ENCODE measurements at regions not wholly inside any gene's neighbourhood (a gene's known extent, or its start where the extent isn't known, plus 50 kb on each side); places are given as distances from the start of the nearest gene placed in this dataset.
"Not testable (repeated sequence)": the region's sequence is repeated elsewhere in the genome, so short reads cannot be mapped to it uniquely, and the experiment has no call there.

DNA sequence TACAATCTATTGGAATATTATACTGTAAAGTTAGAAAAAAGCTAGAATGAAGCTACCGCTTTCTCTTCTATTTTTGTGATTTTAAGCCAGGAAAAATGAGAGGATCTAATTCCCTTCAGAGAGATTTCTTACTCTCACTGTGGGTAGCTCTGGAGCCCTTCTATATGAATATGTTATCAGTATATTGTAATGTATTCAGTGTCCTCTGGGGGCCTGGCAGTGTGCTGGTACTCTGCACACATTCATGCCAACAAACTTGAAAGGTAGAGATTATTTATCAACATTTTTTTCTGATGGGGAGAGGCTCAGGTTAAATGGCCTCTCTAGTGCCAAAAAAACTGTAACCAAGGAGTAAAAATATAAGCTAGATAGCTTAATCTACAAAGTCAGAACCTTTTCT, 292.8 kb downstream of the TTC6 start:
- DNase-seq (ENCODE audit: insufficient read length, low spot score) (no peak), FAIRE-seq (no peak)

- FAIRE-seq (no peak), DNase-seq (ENCODE audit: insufficient read length, low spot score) (no peak)
These were observed 293.7 kb downstream of the TTC6 start for GRCh38 chr14:37889087-37889486.

DNA sequence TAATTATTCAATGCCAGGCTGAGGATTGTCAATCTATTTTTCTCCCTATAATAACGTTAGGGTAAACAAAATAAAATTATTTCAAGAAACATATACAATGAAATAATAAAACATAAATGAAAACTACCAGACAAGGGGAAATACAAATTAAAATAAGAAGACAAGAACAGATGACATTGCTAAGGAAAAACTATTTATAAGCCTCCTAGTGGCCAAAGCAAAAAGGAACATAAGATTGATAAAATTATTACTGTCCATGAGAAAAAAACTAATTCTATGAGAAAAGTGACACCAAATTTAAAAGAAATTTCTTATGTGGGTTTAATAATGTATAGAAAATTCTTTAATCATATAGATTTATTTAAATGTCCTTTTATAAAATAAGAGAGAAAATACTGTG, 294.7 kb downstream of the TTC6 start:
- FAIRE-seq, result no peak

GRCh38 chr14:37891500-37891899, 296.1 kb downstream of the TTC6 start:
- not testable (repeated sequence) for FAIRE-seq; DNase-seq (ENCODE audit: insufficient read length, low spot score)

More for the DNA sequence above, 294.7 kb downstream of the TTC6 start:
- DNase-seq (ENCODE audit: insufficient read length, low spot score), result no peak

DNA sequence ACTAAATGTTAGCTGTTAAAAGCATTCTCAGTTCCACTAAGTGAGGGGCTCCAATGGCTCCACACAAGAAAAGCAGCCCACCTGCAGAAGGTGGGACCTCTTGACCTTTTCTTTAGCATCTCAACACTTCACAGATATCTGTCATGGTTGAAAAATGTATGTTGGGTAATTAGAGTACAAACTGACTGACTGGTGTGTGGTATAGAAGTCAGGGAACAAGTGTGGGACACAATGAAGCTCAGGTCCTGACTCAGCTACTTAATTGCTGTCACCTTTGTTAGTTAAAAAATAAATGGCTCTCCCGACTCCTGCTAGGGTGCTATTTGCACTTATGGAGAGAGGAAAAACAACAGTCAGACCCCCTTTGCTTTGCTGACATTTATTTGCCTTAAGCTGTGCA, 299.0 kb downstream of the TTC6 start:
- DNase-seq (ENCODE audit: insufficient read length, low spot score), result no peak
- no peak for FAIRE-seq

DNA sequence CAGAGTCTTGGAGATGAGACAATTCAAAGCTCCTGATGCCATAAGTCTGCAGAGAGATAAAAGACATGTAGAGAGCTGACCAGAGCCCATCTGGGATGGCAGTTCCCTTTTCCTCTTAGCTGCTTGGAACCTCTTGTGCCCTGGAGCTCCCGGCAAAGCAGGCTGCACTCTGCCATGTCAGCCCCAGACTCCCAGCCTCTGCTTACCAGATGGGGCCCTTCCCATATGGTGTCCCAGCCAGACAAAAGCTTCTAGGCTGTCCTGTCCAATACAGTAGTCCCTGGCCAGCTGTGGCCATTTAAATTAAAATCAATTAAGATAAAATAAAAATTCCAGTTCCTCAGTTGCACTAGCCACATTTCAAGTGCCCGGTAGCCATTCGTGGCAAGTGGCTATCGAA, 303.9 kb downstream of the TTC6 start:
- DNase-seq (ENCODE audit: insufficient read length, low spot score) (no peak), FAIRE-seq (no peak)

DNA sequence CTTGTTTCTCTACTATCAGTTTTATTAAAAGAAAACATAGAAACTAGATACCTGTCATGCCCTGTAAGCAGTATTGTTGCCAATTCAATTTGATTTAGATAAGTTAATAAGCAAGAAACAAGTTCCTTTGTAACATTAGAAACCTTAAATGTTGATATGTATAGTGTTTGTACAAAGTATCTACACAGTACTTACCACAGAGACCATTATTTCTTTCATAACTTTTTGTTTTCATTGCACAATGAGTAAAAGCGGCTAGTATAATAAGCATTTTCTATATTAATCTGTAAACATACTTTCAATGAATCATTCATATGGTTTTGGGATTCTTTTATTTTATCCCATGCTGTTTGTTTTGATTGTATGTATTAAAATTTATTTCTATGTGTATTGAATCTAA, 305.1 kb downstream of the TTC6 start:
- DNase-seq (ENCODE audit: insufficient read length, low spot score), result no peak
- no peak for FAIRE-seq

- FAIRE-seq, result no peak
These were observed 305.7 kb upstream of the SSTR1 start for GRCh38 chr14:37901978-37902377.

DNA sequence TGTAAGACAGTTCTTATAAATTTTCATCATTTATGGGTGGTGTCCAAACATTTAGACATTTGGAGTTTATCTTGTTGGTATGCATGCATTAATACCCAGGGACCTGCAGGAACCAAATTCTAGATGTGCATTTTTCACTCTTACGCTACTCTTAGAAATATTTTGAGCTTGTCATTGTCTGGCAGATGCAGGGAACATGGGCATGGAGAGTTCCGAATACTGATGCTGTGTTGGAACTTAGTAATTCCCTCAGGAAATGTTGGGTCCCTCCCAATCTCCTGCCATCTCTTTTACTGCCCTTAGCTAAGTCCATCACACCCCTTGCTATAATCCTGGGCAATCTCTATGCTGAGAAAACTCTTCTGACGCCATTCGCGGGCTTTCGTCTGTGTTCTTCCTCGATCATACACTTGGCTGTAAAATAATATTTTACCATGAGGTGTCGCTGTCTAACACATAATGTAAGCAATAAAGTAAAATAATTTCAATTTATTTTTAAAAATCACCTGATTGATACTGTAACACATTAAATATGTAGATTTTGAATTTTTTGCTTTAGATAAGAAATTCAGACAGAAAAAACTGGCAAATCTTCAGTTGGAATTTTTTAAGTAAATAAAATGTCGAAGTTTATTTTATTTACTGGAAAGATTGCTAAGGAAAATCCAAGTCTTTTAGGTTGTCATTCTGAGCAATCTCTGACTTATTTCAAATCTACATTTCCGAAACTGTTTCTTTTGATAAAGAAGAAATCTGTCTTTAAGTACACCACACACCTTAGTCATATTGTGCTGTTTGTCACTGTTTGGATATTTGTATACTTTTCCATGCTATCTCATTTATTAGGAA, 304.1 kb upstream of the SSTR1 start:
- FAIRE-seq, result no peak
- DNase-seq (ENCODE audit: insufficient read length, low spot score), result peak; percentile 27

More at GRCh38 chr14:37901978-37902377, 305.7 kb upstream of the SSTR1 start:
- no peak for DNase-seq (ENCODE audit: insufficient read length, low spot score)

GRCh38 chr14:37924622-37925021, 283.1 kb upstream of the SSTR1 start:
- FAIRE-seq (no peak), DNase-seq (ENCODE audit: insufficient read length, low spot score) (no peak)

DNA sequence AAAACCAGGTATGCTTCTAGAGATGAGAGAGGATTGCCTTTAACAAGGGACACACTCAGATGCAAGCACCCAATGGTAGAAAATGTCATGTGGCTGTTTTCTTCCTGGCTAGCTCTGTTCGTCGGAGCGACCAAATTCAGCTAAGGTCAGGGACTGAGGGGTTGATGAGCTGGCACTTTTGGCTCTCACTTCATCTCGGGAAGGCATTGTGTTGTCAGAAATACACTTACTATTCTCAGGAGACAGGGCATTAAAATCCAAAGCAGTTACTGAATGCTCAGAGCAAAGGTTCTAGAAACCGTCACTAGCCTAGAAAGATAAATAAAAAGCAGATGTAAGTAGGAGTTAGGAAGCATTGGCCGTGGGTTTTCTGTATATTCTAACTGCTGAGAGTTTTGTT, 275.7 kb upstream of the SSTR1 start:
- DNase-seq (ENCODE audit: insufficient read length, low spot score), result no peak
- no peak for FAIRE-seq

DNA sequence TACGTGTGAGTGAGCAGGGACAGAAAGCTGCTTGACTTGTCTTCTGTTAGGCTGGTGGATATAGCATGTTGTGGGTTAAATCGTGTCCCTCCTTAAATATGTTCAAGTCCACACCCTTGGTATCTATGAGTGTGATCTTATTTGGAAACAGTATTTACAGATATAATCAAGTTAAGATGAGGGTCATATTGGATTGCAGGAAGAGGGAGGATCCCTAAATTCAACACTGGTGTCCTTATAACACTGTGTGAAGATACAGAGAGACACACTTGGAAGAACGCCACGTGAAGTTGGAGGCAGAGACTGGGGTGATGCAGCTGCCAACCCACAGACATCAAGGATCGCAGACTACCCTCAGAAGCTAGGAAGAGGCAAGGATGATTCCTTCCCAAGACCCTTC, 275.2 kb upstream of the SSTR1 start:
- DNase-seq (ENCODE audit: insufficient read length, low spot score) (no peak), FAIRE-seq (no peak)

- DNase-seq (ENCODE audit: insufficient read length, low spot score), result no peak
- no peak for FAIRE-seq
These were observed 270.7 kb upstream of the SSTR1 start for GRCh38 chr14:37936971-37937370.

DNA sequence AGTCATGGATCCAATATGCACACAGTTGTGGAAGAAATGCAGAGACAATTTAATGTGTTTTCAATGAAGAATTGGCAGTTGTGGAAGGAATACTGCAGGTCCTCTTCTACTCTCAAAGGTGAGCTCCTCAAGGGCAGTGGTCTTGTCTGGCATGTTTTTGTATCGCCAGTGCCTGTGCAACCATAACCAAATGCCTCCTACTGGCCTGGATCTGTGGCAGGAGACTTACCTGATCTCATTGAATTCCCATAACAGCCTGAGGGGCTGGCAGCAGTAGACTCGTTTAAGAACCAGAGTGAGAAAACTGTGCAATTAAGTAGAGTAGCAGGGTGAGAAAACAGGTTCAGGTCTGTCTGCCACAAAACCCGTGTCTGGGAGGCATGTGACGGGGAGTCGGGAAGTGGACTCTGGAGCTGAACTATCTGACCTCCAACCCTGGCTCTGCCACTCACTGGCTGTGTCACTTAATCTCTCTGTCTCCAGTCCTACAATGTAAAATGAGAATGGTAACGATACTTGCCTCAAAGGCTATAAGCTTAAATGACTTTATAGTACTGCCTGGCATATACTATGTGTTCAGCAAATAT, 268.2 kb upstream of the SSTR1 start:
- FAIRE-seq (no peak), DNase-seq (ENCODE audit: insufficient read length, low spot score) (no peak)

DNA sequence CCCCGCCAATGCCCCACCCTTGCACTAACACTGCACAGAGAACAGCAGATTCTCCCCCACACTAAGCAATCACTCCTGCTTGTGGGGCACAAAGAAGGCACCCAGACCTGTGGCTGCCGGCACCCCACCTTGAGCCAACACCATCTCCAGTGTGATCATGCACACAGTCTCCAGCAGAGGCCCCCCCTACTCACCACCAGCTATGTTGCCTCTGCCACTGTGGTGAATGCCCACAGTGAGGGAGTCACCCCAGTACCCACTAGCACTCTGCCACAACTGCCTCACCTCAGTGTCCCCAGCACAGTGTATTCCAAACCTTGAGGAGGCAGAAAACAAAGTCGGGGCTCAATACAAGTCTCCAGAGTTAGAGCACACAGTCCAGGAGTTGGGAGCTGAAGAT, 261.7 kb upstream of the SSTR1 start:
- DNase-seq (ENCODE audit: insufficient read length, low spot score) (no peak), FAIRE-seq (no peak)

DNA sequence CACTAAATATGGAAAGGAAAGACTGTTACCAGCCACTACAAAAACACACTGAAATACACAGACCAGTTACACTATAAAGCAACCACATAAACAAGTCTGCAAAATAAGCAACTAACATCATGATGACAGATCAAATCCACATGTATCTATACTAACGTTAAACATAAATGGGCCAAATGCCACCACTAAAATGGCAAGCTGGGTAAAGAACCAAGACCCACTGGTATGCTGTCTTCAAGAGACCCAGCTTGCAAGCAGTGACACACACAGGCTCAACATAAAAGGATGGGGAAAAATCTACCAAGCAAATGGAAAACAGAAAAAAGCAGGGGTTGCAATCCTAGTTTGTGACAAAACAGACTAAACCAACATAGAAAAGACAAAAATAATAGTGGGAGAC, 260.9 kb upstream of the SSTR1 start:
- no peak for DNase-seq (ENCODE audit: insufficient read length, low spot score)
- FAIRE-seq, result no peak

GRCh38 chr14:37948266-37948665, 259.4 kb upstream of the SSTR1 start:
- DNase-seq (ENCODE audit: insufficient read length, low spot score) (no peak), FAIRE-seq (no peak)

DNA sequence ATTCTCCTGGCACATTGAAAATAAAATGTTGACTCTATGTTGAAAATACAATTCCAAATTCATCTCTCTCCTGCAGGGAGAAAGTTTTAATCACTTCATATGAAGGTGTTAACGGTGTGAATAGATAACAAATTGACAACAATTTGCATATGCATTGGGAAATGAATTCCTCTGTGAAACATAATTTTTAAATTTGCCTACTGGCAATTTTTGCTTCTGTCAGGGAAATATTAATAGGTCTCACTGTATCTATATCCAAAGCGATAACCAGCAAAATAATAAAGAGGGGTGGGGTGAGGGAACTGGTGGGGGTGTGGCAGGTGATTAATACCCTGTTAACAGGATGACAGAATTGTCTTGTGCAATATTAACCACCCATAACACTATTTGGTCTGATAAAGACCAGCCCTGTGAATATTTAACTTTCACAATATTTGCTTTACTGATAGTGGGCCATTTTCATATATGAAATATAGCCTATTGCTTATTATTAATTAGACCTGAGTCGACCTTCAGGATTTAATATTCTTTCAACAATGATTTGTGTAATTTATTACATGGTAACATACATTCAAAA, 239.0 kb upstream of the SSTR1 start:
- DNase-seq (ENCODE audit: insufficient read length, low spot score), result no peak
- FAIRE-seq, result no peak

DNA sequence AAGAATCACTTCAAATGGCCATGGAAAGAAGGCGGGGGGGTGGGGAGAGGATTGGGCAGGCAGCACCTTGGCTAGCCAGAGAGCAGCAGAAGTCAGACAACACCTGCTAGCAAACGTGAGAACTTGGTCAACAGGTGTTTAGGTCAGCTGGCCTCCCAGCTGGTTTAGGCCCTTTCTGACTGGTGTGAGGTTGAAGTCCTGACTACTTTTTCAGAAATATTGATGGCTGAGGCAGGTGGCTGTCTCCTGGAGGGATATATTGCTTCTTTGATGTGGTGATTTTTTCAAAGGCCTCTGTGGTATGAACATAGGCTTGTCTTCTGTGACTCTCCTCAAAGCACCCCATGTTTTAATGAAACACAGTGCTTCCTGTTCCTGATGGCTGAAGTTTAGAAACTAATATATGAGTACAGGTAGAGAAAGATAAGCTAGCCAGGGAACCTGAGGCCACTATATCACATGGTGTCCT, 238.2 kb upstream of the SSTR1 start:
- no peak for FAIRE-seq
- DNase-seq (ENCODE audit: insufficient read length, low spot score), result no peak

GRCh38 chr14:37970696-37971095, 237.0 kb upstream of the SSTR1 start:
- no peak for DNase-seq (ENCODE audit: insufficient read length, low spot score)
- no peak for FAIRE-seq

- FAIRE-seq, result no peak
These were observed 234.5 kb upstream of the SSTR1 start for GRCh38 chr14:37972941-37973887.

More at GRCh38 chr14:37972941-37973887, 234.5 kb upstream of the SSTR1 start:
- no peak for DNase-seq (ENCODE audit: insufficient read length, low spot score)

Measured in HTR-8/SVneo (cell line).